K562 (cell line): ENCODE measurements at regions not wholly inside any gene's neighbourhood (a gene's known extent, or its start where the extent isn't known, plus 50 kb on each side); places are given as distances from the start of the nearest gene placed in this dataset.

Experiments
- C11orf30 ChIP-seq: fragments of 450-650 bp; IDR thresholded peaks from 2 replicates; pipeline ENCODE4 v1.6.1; 2016; ENCODE audit warnings: low read depth, mild to moderate bottlenecking
- FOSL1 ChIP-seq: fragments of 200-800 bp; sonication (Bioruptor generic); conservative IDR thresholded peaks from 2 replicates; pipeline ENCODE4 v1.6.1; 2016; ENCODE audit warnings: missing genetic modification characterization, missing compliant biosample characterization
- FOXM1 ChIP-seq, 2 experiments: fragments of 450-650 bp in 1 of 2; sonication (generic) in 1 of 2; formaldehyde crosslinking in 1 of 2; IDR thresholded peaks; 2 replicates each; pipeline versions ENCODE4 v1.6.1 to v1.9.0; 2017 to 2022; ENCODE audit warnings: low read depth in 2 of 2, mild to moderate bottlenecking in 2 of 2, missing genetic modification reagents in 1 of 2, moderate library complexity in 1 of 2
- HMBOX1 ChIP-seq: sonication (generic); IDR thresholded peaks from 2 replicates; pipeline ENCODE4 v1.6.1; 2016
- KDM1A ChIP-seq, 2 experiments: fragments of 450-650 bp; IDR thresholded peaks; 2 replicates each; pipeline ENCODE4 v1.6.1; 2016; ENCODE audit warnings: mild to moderate bottlenecking in 2 of 2
- MEIS2 ChIP-seq: fragments of 450-650 bp; IDR thresholded peaks from 2 replicates; pipeline ENCODE4 v1.6.1; 2014; ENCODE audit warnings: mild to moderate bottlenecking; ENCODE audit not compliant: partially characterized antibody
- MLLT1 ChIP-seq, 2 experiments: fragments of 450-650 bp; IDR thresholded peaks; 2 replicates each; pipeline ENCODE4 v1.6.1; 2016
- MNT ChIP-seq, 2 experiments: fragments of 450-650 bp; conservative IDR thresholded peaks; 2 replicates each; pipeline ENCODE4 v1.6.1; 2017; ENCODE audit warnings: mild to moderate bottlenecking in 2 of 2, moderate library complexity in 2 of 2
- NKRF ChIP-seq: fragments of 450-650 bp; IDR thresholded peaks from 2 replicates; pipeline ENCODE4 v1.6.1; 2016; ENCODE audit warnings: borderline replicate concordance
- PBX2 ChIP-seq, 2 experiments: IDR thresholded peaks in 1 of 2; conservative IDR thresholded peaks in 1 of 2; 2 replicates each; pipeline ENCODE4 v1.6.1; 2016; ENCODE audit warnings: low read depth in 2 of 2, mild to moderate bottlenecking in 1 of 2, missing compliant biosample characterization in 1 of 2, missing genetic modification characterization in 1 of 2, moderate library complexity in 1 of 2
- PREB ChIP-seq: sonication (generic); formaldehyde crosslinking; IDR thresholded peaks from 2 replicates; pipeline ENCODE4 v1.8.1; 2023; ENCODE audit warnings: mild to moderate bottlenecking, missing genetic modification reagents
- RFX1 ChIP-seq: fragments of 450-650 bp; IDR thresholded peaks from 2 replicates; pipeline ENCODE4 v1.6.1; 2016; ENCODE audit warnings: mild to moderate bottlenecking, moderate library complexity
- TOE1 ChIP-seq, 2 experiments: fragments of 450-650 bp in 1 of 2; sonication (generic) in 1 of 2; formaldehyde crosslinking in 1 of 2; IDR thresholded peaks; 2 replicates each; pipeline versions ENCODE4 v1.7.1 to v1.8.0; 2016 to 2022; ENCODE audit warnings: borderline replicate concordance in 2 of 2, mild to moderate bottlenecking in 2 of 2, antibody characterized with exemption in 1 of 2, inconsistent platforms in 1 of 2, low read depth in 1 of 2, missing genetic modification reagents in 1 of 2, moderate library complexity in 1 of 2
- YY1 ChIP-seq, 3 experiments: IDR thresholded peaks; 2 replicates each; pipeline ENCODE4 v1.6.1; 2011; ENCODE audit warnings: low read length in 2 of 3, mild to moderate bottlenecking in 2 of 3, moderate library complexity in 2 of 3, borderline replicate concordance in 1 of 3, control low read depth in 1 of 3, low read depth in 1 of 3; ENCODE audit not compliant: insufficient read depth in 3 of 3, insufficient replicate concordance in 2 of 3, control insufficient read depth in 1 of 3, insufficient read length in 1 of 3; ENCODE audit errors: extremely low read depth in 1 of 3
- ZNF316 ChIP-seq: fragments of 450-650 bp; IDR thresholded peaks from 2 replicates; pipeline ENCODE4 v1.6.1; 2016

GRCh38 chr1:65538086-65538485 is 117.6 kb downstream of the LEPR start (continued):
- TF ChIP-seq MNT (conservative IDR thresholded peaks at IDR 0.05): peak in 1 of 2 experiments; percentile 19; a peak in 1 of 4 replicates
- peak; percentile 89 for TF ChIP-seq HMBOX1
- TF ChIP-seq FOSL1 (tag): peak; percentile 67
- TF ChIP-seq YY1 (IDR thresholded peaks at IDR 0.05; ENCODE audit: borderline replicate concordance in 1 of 3, control insufficient read depth in 1 of 3, extremely low read depth in 1 of 3, insufficient read depth in 3 of 3, insufficient read length in 1 of 3, insufficient replicate concordance in 2 of 3, low read depth in 1 of 3, low read length in 2 of 3): peak in 1 of 3 experiments; percentile 63
- peak; percentile 55 for TF ChIP-seq C11orf30
- TF ChIP-seq PBX2 (CRISPR knock-in tag; IDR thresholded peaks at IDR 0.05; ENCODE audit: low read depth): no peak
- TF ChIP-seq PBX2 (tag; conservative IDR thresholded peaks at IDR 0.05; ENCODE audit: low read depth): peak; percentile 44
- TF ChIP-seq KDM1A (IDR thresholded peaks at IDR 0.05): no peak
- TF ChIP-seq TOE1 (IDR thresholded peaks at IDR 0.05; ENCODE audit: borderline replicate concordance): peak; percentile 23; the same call in 1 of the 2 replicates
- TF ChIP-seq TOE1 (CRISPR knock-in tag; IDR thresholded peaks at IDR 0.05; ENCODE audit: borderline replicate concordance, low read depth): no peak
- peak; percentile 74 for TF ChIP-seq ZNF316
- no peak for TF ChIP-seq RFX1
- TF ChIP-seq NKRF: 0 out of 2 replicates have a peak, but pooled peaks have one; percentile 23
- TF ChIP-seq FOXM1 (IDR thresholded peaks at IDR 0.05; ENCODE audit: low read depth): peak; percentile 28; the same call in 1 of the 2 replicates
- no peak for TF ChIP-seq FOXM1 (CRISPR knock-in tag; IDR thresholded peaks at IDR 0.05; ENCODE audit: low read depth)
- no peak for TF ChIP-seq PREB (CRISPR knock-in tag)
- peak; percentile 86 for TF ChIP-seq MEIS2
- TF ChIP-seq MLLT1 (IDR thresholded peaks at IDR 0.05): peak in 1 of 2 experiments; percentile 10; a peak in 2 of 4 replicates
